Myocyte (in vitro differentiated cells): ENCODE measurements at regions not wholly inside any gene's neighbourhood (a gene's known extent, or its start where the extent isn't known, plus 50 kb on each side); places are given as distances from the start of the nearest gene placed in this dataset.
"Not testable (repeated sequence)": the region's sequence is repeated elsewhere in the genome, so short reads cannot be mapped to it uniquely, and the experiment has no call there.

Experiments
- DNase-seq: peaks from one replicate; pipeline ENCODE4 v3.0.0-alpha.2; 2012; ENCODE audit warnings: low read depth

DNA sequence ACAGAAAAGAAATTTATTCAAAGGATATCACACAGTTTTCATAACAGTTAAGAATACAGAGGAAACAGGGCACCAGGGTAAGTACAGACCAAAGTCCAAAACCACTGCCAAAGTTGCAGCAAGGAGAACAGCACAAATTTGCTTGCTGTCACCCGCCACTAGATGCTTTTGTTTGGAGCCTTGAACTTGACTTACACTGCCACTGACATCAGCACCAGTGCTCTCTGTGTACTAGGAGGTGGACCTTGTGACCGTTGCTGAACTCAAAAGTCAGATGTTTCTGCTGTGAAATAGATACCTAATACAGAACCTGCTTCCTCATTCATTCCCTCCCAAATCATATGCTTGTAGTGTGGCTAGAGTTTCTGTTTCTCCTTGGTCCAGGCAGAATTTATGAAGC lies 578.3 kb upstream of the TMEFF2 start:
- no peak for DNase-seq

DNA sequence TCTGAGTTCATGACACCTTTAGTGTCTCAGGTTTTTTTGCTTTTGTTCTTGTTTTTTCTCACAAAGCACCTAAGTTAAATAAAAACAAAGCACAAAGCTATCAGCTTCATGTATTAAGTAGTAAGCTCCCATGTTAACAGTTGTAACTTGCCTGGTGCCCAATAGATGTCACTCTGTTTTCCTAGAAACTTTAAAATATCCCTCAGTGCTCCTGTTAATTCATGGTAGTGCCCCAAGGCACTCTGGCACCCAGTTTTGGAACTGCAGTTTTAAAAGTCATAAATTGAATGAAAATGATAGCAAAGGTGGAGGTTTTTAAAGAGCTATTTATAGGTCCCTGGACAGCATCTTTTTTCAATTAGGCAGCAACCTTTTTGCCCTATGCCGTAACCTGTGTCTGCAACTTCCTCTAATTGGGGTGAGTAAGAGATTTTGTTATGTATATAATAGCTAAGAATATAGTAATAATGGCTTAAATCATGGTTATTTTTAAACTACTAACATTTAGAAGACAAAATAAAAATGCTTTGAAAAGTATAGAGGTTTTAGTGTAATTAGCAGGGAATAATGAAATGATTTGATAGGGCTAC lies 555.0 kb upstream of the TMEFF2 start:
- DNase-seq, result peak; percentile 29

- peak; percentile 23 for DNase-seq
Observed at GRCh38 chr2:192741889-192742288, 547.2 kb upstream of the TMEFF2 start.

GRCh38 chr2:192735447-192735846 lies 540.7 kb upstream of the TMEFF2 start:
- no peak for DNase-seq

DNA sequence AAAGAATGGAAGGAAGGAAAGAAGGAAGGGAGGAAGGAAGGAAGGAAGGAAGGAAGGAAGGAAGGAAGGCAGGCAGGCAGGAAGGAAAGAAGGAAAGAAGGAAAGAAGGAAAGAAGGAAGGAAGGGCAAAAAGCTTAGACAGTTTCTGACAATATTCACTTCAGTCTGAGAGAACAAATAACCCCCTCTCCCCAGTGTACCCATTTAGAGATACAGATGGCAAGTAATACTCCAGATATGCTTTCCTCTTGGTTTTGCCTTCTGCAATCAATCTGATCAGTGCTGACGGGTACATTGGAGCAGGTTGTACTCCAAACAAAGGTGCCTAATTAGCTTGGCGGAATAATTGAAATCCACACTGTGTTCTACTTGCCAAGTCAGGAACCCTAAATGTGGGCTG lies 534.6 kb upstream of the TMEFF2 start:
- DNase-seq, result no peak

DNA sequence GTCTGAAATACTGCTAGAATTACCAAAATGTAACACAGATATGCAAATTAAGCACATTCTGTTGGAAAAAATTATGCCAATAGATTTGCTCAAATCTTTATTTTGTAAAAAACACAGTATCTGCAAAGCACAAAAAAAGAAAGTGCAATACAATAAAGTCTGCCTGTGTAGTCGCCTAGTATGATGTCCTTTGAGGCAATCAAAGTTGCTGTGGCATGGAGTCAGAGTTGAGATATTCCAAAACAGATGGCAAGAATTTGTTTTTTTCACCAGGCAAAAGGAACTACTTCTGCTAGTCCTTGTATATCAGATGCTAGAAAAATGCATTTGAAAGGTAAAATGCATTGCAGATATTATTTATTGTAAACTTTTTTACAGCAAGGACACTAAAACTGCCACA lies 531.3 kb upstream of the TMEFF2 start:
- no peak for DNase-seq

DNA sequence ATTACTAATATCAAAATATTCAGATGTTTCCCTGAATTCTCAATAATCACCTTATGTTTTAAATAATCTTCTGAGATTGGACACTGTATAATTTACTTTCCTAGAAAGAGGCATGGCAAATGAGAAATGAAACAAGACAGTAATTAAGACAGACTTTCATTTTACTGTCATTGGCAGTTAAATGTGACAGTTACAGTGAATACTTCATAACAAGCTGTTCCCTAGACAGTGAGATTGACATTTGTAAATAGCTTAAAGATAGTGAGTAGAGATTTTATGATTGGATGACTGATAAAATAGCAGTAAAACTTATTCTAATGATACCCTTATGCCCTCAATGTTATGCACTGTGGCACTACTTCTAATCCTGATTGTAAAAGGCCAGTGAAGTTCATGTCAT lies 524.9 kb upstream of the TMEFF2 start:
- no peak for DNase-seq

DNA sequence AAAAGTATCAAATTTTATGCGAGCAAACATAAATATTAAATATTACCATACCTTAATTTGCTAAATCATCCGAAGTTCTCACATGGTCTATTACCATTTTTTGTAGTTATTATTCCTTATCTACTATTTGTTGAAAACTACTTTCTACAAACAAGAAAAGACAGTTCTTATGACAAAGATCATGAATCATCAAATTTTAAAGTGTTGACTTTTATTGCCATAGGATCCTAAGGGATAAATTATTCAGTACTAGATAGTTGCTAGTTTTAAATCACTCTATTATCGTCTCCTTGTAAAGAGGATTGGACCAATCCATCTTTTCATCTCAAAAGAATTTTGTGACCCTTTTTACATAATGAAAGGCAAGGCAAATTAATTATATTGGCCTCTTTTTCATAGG lies 523.6 kb upstream of the TMEFF2 start:
- no peak for DNase-seq

GRCh38 chr2:192700934-192701333 lies 506.2 kb upstream of the TMEFF2 start:
- no peak for DNase-seq

DNA sequence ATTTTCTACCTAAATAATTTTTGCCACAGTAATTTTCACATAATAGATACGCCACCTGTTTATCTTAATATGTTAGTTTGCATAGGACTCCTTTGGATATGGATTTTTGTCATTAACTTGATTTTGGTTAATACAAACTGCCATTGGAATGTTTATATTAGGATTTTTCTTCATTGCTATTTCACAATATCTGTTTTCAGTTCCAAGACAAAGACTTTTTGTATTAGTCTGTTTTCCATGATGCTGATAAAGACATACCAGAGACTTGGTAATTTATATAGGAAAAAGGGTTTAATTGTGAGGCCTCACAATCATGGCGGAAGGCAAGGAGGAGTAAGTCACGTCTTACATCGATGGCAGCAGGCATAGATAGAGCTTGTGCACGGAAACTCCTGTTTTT lies 503.1 kb upstream of the TMEFF2 start:
- no peak for DNase-seq

DNA sequence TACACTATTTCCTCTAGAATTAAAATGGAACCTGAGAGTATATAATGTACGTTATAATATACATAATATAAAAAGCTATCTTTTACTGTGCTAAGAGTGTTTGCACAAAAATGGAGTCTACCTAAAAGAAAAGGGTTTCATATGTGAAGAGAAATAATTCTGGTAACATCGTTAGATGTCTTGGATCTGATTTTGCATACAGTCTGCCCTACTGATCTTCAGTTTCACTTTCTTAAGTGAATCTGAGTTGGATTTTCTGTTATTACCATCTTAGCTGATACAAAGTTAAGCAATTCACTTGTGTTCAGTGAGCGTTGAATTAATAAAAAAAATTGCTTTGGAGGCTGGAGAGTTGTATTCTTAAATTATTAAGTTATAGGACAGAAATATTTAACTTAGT lies 502.1 kb upstream of the TMEFF2 start:
- DNase-seq, result no peak

- DNase-seq, result no peak
Observed at GRCh38 chr2:192687015-192687414, 492.3 kb upstream of the TMEFF2 start.

GRCh38 chr2:192682511-192682910 lies 487.8 kb upstream of the TMEFF2 start:
- not testable (repeated sequence) for DNase-seq

DNA sequence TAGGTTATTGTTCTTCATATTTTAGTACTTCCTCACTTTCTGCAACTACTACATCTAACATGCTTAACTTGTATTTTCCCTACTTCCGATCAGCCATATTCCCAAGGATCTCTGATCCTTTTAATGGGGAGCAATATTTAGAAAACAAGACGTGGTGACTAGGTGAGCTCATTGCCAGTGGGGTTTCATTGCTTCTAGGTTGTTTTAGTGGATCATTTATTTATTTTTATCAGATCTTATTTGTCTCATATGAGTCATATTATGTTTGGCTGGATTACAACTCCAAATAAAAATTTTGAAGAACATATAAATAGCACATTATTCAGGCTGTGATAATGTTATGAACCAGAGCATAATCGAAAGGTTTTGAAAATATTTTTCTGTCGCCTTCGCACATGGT lies 480.9 kb upstream of the TMEFF2 start:
- no peak for DNase-seq

GRCh38 chr2:192669505-192670091 lies 474.9 kb upstream of the TMEFF2 start:
- peak; percentile 2 for DNase-seq

DNA sequence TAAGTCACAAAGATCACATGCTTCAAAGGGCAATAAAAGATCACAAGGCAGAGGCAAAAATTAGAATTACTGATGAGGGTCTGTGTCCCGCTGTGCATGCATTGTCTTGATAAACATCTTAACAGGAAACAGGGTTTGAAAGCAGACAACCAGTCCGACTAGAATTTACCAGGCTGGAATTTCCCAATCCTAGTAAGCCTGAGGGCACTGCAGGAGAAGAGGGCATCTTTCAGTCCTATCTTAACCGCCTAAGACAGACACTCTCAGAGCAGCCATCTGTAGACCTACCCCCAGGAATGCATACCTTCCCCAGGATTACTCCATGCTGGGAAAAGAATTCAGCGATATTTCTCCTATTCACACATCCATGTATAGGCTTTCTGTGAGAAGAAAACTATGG lies 465.8 kb upstream of the TMEFF2 start:
- not testable (repeated sequence) for DNase-seq

GRCh38 chr2:192657362-192657761 lies 462.6 kb upstream of the TMEFF2 start:
- DNase-seq, result no peak

DNA sequence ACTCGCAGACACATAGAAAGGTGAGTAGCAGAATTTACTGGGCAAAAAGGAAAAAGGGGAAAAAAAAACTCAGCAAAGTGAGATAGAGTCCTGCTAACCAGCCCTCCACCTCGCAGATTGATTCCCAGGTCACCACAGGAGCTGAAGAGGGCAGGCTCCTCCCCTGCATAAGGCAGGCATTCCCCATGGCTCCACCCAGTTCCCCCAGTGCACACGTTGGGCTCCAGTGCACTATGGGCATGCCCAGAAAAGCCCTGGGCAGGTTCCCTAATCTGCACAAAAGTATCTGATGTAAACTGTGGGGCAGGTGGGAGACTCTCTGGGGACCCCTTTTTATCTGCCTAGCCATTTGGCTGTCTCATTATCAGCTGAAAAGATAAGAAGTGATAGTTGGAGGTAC lies 461.2 kb upstream of the TMEFF2 start:
- no peak for DNase-seq

DNA sequence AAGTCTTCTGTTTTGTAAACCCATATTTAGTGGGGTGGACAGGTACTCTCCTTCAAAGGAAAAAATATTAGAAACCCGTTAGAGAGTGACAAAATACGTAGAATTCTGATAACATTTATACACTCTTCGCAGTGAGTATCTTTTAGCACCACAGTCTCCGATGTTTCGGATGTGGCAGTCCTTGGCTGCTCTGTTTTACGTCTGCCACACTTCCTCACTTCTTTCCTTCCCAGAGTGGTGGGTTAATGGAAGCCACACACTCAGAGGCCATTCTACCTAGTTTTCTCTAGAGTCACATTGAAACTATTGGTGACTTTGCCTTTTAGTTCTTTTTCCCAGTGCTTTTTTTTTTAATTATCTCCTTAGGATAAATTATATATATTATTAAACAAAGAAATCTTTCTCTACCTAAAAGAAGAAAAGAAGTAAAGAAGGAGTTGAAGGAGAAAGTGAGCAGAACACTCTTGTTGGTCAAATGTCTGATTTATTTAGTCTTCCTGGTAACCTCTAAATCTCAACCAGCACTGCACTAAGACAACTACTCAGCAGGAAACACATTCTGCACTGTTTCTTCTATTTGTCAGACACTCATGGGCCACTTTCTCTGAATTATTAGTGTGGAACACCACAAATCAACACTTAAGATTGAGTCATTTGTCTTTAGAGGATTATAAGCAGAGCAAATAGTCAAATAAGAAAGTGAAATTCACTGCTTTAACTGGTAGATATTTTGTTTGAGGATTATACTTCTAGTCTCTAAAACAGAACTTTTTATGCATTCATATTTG lies 451.3 kb upstream of the TMEFF2 start:
- DNase-seq, result no peak

DNA sequence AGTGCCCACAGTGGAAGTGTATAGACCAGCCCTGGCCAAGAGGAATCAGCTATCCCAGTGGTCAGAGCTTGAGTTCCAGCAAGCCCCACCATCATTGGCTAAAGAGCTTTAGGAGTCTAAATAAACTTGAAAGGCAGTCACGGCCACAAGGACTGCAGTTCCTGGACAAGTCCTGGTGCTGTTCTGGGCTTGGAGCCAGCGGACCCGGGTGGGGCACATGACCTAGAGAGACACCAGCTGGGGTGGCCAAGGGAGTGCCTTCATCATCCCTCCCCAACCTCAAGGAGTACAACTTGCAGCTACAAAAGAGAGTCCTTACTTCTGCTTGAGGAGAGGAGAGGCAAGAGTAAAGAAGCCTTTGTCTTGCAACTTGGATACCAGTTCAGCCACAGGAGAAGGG lies 439.8 kb upstream of the TMEFF2 start:
- peak; percentile 11 for DNase-seq

DNA sequence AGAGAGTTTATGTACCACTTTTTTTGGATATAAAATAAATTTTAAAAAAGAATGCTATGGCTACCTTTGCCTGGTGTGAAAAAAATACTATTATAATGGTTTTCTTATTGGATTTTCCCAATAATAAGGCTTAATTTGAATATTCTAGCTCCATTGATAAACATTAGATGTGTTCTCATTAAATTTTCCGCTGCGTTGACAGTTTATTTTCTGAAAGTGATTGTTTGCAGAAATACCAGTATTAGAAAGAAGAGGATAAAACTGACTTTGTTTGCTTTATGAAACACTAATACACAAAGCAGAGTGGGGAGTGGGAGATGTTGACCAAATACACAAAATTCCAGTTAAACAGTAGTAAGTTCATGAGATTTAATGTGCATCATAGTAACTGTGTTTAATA lies 433.3 kb upstream of the TMEFF2 start:
- DNase-seq, result no peak

DNA sequence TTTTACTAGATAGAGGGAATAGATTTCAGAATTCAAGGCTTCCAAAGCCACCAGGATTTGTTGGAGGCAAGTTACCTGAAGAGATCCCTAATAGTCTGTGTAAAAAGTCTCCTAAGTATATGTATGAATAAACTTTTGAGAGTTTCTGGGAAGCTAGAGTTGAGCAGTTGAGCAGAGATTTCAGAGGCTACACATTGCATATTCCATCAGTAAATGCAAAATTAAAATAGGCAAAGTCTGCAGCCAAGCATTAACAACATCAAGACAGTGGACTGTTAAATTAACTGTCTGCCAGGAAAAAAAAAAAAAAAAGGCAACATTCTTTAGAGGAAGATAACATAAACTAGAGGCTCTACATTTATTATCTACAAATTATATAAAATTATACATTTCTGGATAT lies 420.4 kb upstream of the TMEFF2 start:
- DNase-seq, result no peak

DNA sequence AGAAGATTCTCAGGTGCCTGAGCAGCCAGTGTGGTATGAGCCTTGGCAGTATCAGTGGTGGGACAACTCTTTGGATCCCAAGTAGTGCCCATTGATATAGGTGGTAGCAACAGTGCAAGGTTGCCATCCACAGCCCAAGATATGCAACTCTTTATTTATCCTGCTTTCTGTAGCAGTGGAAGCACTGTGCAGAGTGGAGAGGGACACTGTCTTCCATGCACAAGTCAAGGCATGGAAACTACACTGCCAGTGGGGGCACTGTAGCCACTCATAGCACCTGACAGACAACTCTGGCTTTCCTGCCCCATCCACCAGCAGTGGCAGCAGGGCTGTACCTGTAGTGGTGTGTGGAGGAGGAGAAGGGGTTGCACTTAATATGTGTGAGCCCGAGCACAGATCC lies 409.6 kb upstream of the TMEFF2 start:
- DNase-seq, result no peak
